ENCODE measurements at regions not wholly inside any gene's neighbourhood (a gene's known extent, or its start where the extent isn't known, plus 50 kb on each side); places are given as distances from the start of the nearest gene placed in this dataset.
A peak's percentile ranks its signal among the peaks of the same experiment; 100 is the strongest.

DNA sequence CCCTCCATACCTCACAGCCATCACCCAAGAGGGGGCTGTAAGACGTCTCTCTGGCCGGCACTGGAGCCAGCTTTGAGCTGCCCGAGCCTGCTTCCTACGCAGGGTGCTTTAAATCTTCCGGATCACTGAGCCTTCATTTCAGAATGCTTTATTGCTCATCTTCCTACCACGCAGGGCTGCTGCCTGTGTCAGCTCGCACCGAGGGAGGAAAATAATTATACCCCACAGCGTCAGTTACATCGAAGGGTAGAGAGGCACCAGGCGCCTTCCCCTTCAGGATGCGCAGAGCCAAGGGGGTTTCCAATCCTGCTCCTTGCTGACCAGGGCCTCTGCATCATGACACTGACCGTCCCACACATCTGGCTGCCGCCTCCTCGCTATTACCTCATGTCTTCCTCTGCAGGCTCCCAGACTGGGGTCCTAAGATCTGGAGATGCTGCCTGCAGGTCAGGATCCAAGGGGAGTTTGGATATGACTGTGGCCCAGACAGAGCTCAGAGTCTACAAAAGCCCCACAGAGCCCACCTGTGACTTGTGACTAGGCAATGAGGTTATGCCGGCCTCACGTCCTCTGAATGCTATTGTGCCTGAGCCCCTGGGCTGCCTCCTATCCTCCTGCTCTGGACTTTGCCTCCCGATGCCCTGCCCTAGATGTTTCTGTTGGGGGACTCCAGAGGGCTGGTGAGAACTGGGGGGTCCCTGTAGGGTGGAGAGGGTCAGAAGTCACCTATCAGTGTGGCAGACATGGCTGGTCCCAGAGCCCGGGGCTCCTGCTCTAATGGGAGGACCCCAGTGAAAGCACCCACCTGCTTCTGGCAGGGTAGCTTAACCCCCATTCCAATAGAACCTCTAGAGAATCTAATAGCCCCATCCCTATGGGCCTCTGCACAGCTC, 220.3 kb upstream of the RTL1 start:
- DNase-seq = no peak

DNA sequence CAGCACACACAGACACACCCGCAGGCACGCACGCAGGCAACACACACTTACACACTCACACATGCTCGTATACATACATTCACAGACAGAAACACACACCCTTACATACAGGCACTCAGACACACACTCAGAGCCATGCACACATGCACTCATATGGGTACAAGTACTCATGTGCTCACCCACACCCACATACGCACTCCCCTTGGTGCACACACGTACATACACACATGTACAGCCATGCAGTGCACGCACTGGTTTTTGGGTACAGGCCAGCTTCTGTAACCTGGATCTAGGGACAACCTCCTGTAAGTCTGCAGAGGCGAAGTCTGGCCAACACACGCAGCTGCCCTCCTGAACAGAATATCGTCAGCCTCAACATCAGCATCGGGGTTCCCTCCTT, 221.3 kb upstream of the RTL1 start:
- DNase-seq = no peak

DNA sequence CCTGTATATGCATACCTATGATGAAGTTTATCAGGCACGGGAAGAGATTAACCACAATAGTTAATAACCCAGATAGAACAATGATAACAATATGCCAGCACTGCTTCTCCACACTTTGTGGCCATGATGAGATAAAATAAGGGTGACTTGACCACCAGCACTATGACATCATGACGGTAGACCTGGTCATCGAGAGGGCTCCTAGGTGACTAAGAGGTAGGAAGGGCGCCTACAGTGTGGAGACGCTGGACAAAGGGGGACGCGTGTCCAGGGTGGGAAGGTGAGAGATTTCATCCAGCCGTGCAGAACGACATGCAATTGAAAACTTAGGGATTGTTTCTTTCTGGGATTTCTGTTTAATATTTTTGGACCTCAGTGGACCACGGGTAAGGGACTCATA, 221.8 kb upstream of the RTL1 start:
- DNase-seq = no peak

DNA sequence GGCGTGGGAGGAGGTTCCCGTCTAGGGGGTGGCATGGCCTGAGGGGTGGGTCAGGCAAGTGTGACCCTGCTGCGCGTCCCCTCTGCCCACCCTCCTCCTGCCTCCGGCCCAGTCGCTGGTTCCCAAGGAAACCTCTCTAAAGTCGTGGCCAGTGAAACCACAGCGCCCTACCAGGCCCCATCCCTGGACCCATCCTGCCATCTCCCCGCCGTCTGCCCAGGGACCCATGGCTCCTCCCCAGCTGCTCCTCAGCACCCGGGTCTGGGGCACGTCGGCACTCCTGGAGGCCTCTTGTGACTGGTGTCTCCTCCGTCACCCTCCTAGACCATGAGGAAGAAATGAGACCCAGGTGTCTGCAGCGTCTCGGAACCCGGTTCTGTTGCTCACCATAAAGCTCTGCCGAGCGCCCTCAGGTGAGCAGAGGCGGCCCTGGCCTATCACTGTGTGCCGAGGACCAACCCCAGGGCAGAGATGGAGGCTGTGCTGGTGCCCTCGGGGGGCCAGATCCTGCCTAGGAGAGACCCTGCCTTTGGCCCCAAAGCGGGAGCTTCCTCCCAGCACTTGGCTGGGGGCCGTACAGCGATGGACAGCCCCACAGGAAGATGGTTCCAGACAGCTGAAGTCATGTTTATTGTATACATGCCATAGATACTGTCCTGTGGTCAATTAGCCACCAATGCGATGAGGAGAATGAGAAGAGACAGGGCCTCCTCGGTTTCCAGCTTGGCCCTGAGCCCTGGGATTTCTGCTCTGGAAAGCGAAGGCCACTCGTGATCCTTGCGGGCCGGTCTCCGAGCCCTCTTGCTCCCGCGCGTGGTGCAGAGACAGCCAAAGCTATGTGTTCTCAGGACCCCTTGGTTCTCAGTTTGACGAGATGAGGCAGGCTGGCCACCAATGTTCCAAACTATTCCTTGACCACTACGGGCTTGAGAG, 222.5 kb upstream of the RTL1 start:
- no peak for DNase-seq

DNA sequence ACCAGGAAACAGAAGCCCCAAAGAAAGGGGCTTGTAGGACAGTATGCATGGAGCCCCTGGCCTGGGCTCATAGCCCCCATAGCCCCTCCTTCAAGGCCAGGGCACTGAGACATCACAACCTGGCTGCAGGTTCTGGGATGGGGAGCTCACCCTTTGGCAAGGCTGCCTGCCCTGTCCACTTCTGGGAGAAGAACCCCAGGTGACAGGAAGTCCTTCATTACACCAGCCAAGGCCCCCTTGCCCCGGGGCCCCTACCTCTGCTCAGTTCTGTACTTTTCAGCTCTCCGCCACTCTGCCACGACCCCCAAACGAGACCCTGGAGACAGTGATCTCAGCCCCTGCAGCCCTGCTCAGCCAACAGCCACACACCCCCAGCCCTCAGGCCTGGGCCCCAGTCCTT, 223.2 kb upstream of the RTL1 start:
- no peak for DNase-seq

DNA sequence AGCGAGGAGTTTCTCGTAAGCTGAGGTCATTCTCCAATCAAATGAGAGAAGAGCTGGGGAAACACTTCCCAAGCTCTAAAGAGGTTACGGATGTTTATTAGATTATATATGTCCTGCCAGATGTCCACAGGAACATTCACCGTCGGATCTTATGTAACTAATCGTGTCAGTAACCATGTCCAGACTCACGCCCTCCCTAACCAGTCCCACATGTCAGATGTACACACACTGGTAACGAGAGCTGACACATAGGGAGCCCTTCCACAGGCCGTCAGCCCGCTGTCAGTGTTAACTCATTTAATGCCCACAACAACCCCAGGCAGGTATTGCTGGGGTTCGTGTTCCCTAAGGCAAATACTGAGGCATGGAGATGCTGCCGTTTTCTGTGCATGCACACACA, 223.7 kb upstream of the RTL1 start:
- DNase-seq = peak in 1 of 2 experiments; percentile 76

DNA sequence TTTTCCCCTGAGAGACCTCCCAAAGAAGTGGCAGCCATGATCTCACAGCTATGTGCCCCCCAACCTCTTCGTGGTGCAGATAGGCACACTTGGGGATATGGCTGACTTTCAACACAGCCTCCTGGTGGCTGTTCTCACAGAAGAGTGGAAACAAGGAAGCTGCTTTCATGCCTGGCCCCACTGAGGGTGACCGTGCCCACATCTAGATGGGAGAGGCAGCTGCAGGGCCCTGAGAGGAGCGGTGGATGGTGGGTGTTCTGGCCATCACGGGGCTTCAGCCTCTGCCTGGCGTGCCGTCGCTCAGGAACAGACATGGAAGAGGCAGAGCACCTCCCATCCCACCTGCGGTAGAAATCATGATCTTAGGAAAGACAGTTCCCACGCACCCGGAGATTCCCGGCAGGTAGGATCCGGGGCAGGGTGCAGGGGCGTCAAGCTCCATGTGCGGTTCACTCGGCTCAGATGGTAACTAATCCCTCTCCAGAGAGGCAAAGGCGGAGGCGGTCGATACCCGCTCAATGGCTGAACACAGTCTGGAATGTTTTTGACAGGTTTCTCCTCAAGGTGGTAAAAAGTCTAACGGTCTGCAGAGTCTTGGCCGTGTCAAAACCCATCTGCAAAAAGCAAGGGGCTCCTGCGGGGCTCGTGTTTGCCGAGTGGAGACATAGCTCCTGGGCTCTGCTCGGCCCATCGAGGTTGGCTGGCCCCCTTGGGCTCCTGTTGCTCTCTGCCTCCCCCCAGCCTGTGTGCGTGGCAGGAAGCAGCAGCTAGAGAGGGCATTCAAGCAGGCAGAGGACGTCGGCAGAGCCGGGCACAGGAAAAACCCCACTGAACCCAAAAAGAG, 225.2 kb upstream of the RTL1 start:
- DNase-seq = peak in 1 of 2 experiments; percentile 51

DNA sequence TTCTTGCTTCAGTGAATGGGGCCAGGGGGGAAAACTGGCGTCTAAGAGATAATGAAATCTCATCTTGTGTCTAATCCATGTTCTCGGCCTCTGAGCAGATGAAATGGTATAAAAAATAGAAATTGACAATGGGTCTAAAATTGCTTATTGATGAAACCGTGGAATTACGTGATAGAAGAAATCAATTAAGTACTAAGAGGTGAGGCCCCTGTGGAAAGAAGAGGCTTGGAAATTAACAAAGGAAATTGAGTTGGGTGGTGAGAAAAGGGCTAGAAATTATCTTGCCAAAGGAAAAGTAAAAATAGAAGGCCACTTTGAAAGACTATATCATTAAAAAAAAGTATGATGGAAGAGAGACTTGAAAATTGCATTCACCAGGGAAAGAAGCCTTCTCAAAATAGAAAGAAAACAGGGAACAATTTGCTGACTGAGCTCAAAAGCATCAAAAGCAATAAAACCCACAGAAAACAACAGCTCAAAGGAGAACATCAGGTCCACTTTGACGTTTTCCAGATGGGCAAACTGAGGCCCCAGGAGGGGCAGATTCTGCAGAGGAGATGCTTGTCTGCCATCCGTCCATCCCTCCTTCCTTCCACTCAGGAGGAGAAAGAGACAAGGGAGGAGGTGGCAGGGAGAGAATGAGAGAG, 226.1 kb upstream of the RTL1 start:
- DNase-seq = no peak

DNA sequence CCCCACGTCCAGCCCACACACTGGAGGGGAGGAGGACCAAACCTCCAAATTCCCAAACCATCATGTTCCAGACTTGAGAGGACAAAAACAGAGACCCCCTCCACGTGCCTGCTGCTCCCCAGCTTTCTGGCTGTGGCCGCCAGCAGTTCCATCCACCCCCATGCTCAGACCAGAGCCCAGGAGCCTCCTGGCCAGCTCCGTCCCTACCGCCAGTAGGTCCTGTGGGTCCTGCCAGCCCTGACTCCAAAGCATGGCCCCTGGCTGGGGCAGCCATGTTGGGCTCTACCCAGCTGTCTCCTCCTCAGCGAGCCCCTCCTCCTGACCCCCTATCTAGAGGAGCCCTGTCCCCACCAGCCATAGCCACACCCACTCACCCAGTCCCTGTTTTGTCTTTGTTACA, 227.3 kb upstream of the RTL1 start:
- no peak for DNase-seq

DNA sequence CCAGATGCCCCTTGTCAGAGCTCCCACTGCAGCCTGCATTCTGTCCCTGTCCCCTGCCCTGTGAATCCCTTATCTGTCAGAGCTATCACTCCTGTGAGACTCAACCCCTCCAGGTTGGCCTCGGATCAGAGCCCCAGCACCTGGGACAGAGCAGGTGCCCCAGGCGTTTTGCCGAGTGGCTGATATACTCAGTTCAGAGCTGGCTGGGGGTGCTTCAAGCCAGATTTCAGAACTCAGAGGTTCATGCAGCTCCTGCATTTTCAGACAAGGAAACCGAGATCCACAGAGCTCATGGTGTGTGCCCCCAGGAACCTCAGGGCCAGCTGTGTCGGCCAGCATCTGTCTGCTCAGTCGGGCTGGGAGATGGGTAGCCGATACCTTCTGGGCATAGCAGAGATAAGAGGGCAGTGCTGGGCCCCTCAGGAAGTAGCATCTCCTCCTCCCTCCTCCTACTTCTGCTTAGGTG, 228.0 kb upstream of the RTL1 start:
- DNase-seq = no peak

DNA sequence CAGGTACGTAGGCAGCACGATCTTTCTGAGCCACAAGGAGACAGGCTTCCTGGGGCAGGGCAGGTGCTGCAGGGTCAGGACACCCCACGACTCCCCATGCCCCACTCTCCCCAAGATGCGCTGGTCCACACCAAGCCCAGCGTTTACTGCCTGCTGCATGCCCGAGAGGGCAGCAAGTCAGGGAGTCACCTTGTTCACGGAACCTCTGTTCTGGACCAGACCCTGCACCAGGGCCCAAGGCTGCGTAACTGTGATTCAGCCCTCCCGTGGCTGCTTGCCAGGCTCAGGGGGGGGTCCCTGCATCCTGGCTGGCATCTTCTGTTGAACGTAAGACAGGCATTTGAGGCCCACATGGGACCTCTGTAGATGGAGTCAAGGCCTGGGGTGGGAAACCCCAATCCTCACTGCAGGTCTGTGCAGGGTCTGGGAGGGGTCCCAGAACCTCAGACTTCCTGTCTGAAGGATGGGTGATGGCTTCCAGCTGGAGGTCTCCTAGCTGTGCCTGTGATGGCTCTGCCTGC, 228.6 kb upstream of the RTL1 start:
- DNase-seq = no peak

DNA sequence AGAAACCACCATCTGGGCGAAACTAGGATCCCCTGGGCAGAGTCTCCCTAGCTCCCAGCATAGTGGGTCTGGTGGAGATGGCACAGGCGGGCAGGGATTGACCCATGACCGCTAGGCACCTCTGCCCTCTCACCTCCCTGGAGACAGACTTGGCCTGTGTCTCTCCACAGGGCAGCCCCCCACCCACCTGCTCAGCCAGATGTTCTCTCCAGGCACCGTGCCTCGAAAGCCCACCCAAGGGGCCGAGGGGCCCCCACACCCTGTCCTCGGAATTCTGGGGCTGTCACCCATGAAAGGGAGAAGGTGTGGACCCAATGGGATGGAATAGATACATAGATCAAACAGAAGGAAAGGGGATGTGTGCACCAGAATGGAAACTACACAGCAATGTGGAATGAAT, 229.1 kb upstream of the RTL1 start:
- DNase-seq = no peak

DNA sequence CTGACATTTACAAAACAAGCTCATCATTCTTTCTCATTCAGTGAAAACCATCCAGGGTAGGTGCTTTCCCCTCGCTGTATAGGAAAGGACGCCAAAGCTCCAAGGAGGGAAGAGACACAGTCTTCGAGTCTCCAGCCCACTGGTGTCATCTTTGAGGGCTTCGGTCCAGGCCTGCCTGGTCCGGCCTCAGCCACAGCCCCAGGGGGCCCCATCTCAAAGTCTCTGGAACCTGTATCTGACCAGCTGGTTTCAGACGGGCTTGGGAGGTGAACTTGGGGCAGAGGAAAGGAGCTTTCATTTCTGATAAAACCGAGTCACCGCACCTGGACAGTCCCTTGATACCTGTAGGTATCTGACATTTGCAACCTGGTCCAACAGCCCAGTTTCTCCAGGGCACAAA, 229.5 kb upstream of the RTL1 start:
- no peak for DNase-seq

DNA sequence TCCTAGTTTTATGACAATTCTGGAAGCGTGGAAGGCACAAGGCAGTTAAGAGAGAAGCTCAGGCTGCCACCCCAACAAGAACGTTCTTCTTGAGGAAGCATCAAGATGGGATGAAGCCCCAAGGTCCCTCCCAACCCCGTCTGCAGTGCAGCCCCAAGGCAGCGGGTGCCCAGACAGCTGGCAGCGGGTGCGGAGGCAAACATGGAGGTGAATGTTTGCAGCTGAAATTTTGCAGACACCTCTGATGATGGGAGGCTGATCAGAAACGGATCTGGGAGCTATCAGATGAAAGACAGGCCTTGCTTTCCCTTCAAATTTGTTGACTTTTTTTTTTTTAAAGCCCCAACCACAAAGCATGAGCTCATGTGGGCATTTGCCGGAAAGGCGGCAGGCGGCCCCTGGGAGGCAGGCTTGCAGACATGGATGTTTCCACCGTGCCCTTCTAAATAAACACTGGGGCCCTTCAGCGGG, 230.7 kb upstream of the RTL1 start:
- DNase-seq = no peak

DNA sequence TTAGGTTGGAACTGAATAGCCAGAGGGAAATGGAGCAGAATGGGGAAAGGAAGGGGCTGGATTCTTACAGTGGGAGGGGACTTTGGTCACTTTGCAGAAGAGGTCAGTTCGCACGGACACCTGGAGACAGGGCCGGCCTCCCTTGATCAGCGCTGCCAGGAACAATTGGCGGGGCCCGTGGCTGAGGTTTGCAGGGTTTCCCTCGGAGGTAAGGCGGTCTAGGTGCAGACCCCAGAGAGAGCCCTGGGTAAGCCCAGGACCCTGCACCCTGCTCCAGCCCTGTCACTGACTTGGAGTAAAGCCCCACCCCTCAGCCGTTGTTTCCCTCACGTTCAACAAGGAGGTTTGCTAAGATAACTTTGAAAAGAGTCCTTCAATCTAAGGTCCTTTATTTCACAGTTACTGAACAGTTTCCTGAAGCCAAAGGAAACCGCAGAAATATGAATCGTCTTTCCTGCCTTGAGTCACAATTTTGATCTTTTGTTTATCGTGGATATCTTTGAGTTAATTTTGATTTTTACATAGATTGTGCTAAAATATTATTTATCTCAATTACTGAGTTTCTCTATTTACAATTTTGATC, 231.4 kb upstream of the RTL1 start:
- DNase-seq = no peak

DNA sequence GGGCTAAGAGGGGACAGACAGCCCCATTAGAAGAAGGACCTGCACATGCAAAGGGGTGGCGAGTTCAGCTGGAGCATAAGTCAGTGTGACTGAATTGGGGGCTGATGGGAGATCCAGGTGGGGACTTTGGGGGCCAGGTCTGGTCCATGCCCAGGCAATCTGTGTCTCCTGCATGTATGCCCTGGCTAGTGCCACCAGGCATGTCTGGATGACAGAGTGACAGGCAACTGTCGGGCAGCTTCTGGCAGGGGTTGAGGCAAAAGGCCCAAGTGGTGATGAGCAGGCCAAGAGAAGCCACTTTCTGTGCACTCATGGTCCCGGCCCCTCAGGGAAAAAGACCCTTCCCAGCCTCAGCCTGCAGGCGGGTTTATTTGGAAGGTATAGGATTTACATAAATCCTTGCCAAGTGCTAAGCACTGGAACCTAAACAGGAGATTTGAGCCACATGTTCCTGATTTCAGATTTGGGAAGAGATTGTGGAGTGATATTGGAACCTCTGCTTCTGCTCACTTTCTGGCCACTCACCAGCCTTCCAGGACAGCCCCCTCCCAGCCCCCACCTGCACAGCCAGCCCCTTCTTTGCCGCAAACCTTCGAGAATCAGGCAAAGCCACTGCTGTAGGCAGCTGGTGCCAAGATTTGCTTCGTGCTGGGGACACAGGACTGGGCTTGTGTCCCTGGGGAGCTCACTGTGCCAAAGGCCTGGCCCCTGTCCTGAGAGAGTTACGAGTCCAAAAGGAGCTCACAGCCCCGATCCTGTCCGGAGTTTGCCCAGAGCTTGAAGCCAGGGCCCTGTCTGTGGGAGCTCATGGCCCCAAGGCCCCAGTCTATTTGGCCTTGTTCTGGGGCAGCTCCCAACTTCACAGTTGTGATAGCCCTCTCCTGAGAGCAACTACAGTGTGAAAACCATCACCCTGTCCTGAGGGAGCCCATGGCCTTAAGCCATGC, 232.5 kb upstream of the RTL1 start:
- DNase-seq = no peak

DNA sequence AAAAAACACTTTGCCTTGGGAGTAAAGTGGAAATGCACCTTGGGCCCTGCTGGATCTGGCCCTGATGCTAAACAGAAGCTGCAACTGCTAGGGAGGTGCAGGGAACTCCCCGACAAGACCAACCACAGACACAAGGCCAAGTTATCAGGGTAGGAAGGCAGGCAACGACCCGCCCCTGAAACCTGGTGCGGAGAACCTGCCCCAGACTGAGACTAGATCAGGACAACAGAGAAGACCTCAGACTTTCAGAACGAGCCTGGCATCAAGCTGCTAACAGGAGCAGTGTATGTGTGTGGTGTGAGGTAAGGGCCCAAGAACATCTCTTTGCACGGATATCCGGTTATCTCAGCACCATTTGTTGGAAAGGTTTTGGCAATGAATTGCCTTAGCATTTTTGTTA, 233.7 kb upstream of the RTL1 start:
- no peak for DNase-seq

DNA sequence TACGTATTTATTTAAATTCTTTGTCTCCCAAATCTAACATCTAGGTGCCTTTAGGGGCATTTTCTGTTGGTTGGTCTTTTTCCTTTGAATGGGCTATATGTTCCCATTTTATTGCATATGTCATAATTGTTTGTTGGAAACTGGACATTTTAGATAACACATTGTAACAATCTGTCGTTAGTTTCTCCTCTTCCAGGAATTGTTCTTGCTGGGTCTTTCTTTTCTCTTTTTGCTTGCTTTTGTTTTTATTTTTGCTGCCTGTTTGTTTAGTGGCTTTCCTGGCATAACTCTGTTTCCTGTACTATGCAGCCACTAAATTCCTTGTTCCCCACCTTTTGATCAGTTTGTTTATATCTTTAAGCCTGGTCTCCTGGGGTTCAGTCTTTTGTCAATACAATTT, 244.3 kb upstream of the RTL1 start:
- DNase-seq = no peak

DNA sequence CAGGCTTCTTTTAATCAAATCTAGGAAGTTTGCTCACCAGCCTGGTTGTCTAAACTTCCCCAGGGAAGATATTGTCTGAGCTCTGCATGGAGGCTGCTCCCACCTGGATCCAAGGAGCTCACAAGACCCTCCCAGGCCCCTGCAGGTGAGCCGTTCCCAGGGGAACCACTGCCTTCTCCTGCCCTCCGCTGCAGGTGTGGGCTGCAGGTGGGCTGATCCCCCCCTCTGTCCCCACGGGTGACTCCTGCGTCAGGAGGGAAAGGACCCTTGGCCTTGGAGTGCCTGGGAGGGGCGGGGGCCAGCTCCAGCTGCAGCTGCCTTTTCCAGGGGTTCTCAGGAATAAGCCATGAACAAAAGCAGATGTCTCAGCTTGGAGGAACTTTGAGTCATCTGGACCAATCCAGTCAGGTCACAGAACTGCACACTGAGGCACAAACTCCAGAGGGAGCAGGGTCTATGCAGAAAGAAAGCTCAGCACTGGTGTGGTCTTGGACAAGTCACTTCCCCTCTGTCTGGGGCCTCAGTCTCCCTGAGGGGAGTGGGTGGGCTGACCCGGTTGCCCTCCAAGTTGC, 246.6 kb upstream of the RTL1 start:
- no peak for DNase-seq
